ENCODE measurements at regions not wholly inside any gene's neighbourhood (a gene's known extent, or its start where the extent isn't known, plus 50 kb on each side); places are given as distances from the start of the nearest gene placed in this dataset.
"Not testable (repeated sequence)": the region's sequence is repeated elsewhere in the genome, so short reads cannot be mapped to it uniquely, and the experiment has no call there.

DNA sequence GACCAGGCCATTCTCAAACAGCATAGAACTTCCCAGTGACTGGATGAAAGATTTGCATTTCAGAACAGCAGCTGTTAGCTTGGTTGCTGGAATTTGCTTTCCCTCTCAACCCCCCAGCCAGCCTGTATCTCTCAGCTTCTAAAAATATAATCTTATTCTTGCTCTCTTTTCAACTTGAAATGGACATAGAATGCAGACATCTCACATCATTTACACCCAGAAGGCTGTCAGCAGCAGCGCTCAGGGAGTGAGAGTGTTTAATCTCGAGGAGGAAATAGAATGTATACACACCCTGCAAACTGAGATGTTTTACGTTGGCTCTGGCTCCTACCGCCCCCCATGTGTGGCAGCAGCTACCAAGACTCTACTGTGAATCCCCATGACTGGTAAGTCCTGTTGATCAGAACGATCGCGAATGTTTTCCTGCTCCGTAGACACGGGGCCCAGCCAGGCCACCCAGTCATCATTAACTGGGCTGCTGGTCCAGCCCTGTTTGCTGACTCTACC, 163.4 kb upstream of the SLC24A3 start:
- no peak for TF ChIP-seq SPI1 (IDR thresholded peaks at IDR 0.05; ENCODE audit: borderline replicate concordance, low read depth)
- no peak for TF ChIP-seq REST (IDR thresholded peaks at IDR 0.05; ENCODE audit: insufficient replicate concordance, low read depth)
- no peak for TF ChIP-seq GABPA (IDR thresholded peaks at IDR 0.05; ENCODE audit: low read depth)
- TF ChIP-seq, protein P1, sequence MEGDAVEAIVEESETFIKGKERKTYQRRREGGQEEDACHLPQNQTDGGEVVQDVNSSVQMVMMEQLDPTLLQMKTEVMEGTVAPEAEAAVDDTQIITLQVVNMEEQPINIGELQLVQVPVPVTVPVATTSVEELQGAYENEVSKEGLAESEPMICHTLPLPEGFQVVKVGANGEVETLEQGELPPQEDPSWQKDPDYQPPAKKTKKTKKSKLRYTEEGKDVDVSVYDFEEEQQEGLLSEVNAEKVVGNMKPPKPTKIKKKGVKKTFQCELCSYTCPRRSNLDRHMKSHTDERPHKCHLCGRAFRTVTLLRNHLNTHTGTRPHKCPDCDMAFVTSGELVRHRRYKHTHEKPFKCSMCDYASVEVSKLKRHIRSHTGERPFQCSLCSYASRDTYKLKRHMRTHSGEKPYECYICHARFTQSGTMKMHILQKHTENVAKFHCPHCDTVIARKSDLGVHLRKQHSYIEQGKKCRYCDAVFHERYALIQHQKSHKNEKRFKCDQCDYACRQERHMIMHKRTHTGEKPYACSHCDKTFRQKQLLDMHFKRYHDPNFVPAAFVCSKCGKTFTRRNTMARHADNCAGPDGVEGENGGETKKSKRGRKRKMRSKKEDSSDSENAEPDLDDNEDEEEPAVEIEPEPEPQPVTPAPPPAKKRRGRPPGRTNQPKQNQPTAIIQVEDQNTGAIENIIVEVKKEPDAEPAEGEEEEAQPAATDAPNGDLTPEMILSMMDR (IDR thresholded peaks at IDR 0.05; ENCODE audit: insufficient read depth, low read length), result no peak
- TF ChIP-seq POLR2AphosphoS5 (IDR thresholded peaks at IDR 0.05; ENCODE audit: low read depth), result no peak
- H3K4me3 ChIP-seq (replicated peaks; ENCODE audit: insufficient read depth, low read length), result no peak overlapping the region
- DNase-seq (ENCODE audit: low read depth in 1 of 2, low spot score in 1 of 2), result no peak
- no peaks in the 10 kb centered on the region for H3K27me3 ChIP-seq (ENCODE audit: insufficient read depth, poor library complexity, severe bottlenecking)
- H3K27ac ChIP-seq (replicated peaks), result no peak overlapping the region

DNA sequence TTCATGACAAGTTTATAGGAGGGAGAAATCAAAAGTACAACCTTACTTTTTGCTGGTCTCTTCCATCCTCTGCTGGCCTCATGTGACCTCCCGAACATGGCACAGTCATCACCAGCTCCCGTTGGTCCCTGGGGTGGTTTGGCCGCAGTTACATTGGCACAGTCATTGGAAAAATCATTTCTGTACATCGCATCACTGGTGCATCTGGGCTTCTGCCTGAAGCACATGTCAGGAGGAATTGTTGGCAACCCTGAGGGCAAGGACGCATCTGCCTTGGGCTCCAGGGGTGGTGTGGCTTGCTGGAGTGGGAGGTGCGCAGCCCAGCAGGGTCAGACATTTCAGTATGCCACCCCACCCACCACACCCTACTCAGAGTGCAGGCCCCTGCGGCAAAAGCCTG, 162.9 kb upstream of the SLC24A3 start:
- no peak overlapping the region for H3K27ac ChIP-seq (replicated peaks)
- H3K4me3 ChIP-seq (replicated peaks; ENCODE audit: insufficient read depth, low read length), result no peak overlapping the region
- no peak for DNase-seq (ENCODE audit: low read depth in 1 of 2, low spot score in 1 of 2)
- TF ChIP-seq GABPA (IDR thresholded peaks at IDR 0.05; ENCODE audit: low read depth), result no peak
- TF ChIP-seq REST (IDR thresholded peaks at IDR 0.05; ENCODE audit: insufficient replicate concordance, low read depth), result no peak
- TF ChIP-seq, protein P1 (IDR thresholded peaks at IDR 0.05; ENCODE audit: insufficient read depth, low read length), result no peak
- no peak for TF ChIP-seq SPI1 (IDR thresholded peaks at IDR 0.05; ENCODE audit: borderline replicate concordance, low read depth)
- TF ChIP-seq POLR2AphosphoS5 (IDR thresholded peaks at IDR 0.05; ENCODE audit: low read depth), result no peak
- H3K27me3 ChIP-seq (ENCODE audit: insufficient read depth, poor library complexity, severe bottlenecking), result no peaks in the 10 kb centered on the region

DNA sequence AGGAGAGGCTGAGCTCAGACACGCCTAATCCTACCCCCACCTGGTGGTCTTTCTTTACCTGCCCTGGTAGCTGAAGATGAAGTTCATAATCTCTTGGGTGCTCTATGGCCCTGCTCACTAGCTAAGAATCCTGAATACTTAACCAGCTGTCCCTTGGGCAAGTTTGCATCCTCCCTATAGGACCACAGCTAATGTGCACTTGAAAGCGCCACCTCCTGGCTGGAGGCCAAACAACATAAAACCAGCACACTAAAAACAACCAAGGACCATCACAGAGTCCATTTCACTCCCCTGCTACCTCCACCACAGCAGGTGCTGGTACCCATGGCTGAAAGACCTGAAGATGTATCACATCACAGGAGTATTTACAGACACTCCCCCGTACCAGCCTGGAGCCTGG, 155.5 kb upstream of the SLC24A3 start:
- H3K4me3 ChIP-seq (replicated peaks; ENCODE audit: insufficient read depth, low read length), result no peak overlapping the region
- TF ChIP-seq SPI1 (IDR thresholded peaks at IDR 0.05; ENCODE audit: borderline replicate concordance, low read depth) (no peak), REST (IDR thresholded peaks at IDR 0.05; ENCODE audit: insufficient replicate concordance, low read depth) (no peak), POLR2AphosphoS5 (IDR thresholded peaks at IDR 0.05; ENCODE audit: low read depth) (no peak), GABPA (IDR thresholded peaks at IDR 0.05; ENCODE audit: low read depth) (no peak)
- TF ChIP-seq, protein P1 (IDR thresholded peaks at IDR 0.05; ENCODE audit: insufficient read depth, low read length), result no peak
- H3K27me3 ChIP-seq (ENCODE audit: insufficient read depth, poor library complexity, severe bottlenecking), result no peaks in the 10 kb centered on the region
- no peak overlapping the region for H3K27ac ChIP-seq (replicated peaks)
- DNase-seq (ENCODE audit: low read depth in 1 of 2, low spot score in 1 of 2), result no peak

DNA sequence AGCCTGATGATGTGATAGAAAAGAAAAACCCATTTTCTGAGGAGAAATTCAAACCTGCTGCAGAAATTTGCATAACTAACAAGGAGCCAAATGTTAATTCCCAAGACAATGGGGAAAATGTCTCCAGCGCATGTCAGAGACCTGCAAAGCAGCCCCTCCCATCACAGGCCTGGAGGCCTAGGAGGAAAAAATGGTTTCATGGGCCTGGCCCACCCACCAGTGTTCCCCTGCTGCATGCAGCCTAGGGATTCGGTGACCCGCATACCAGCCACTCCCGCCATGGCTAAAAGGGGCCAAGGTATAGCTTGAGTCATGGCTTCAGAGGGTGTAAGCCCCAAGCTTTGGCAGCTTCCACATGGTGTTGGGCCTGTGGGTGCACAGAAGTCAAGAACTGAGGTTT, 147.7 kb upstream of the SLC24A3 start:
- DNase-seq (ENCODE audit: low read depth in 1 of 2, low spot score in 1 of 2); H3K27me3 ChIP-seq (ENCODE audit: insufficient read depth, poor library complexity, severe bottlenecking); H3K4me3 ChIP-seq (replicated peaks; ENCODE audit: insufficient read depth, low read length); H3K27ac ChIP-seq (replicated peaks): not testable (repeated sequence)

Measured in HL-60 (cell line).